DND-41 (cell line): ENCODE measurements at regions not wholly inside any gene's neighbourhood (a gene's known extent, or its start where the extent isn't known, plus 50 kb on each side); places are given as distances from the start of the nearest gene placed in this dataset.

Experiments used
- ATAC-seq: fragments of 200-7000 bp; cut with Tn5 transposase; 3 replicates; pipeline ENCODE4 v1.9.1; 2021; ENCODE audit warnings: low read depth; ENCODE audit not compliant: insufficient read depth
- DNase-seq: peaks from one replicate; pipeline ENCODE4 v3.0.0-alpha.2; 2020
- H2AFZ ChIP-seq: 2 replicates; pipeline ENCODE4 v1.6.0; 2012; ENCODE audit warnings: low read depth, low read length
- H3K27ac ChIP-seq: 2 replicates; pipeline ENCODE4 v1.5.1; 2012; ENCODE audit warnings: low read length, inconsistent platforms
- H3K27me3 ChIP-seq: fragments of 200-600 bp; sonication (generic); 2 replicates; pipeline ENCODE4 v1.6.0; 2012; ENCODE audit warnings: low read length, mild to moderate bottlenecking, inconsistent platforms; ENCODE audit not compliant: insufficient read depth, poor library complexity
- H3K36me3 ChIP-seq: 2 replicates; pipeline ENCODE4 v1.5.1; 2012; ENCODE audit warnings: low read length, inconsistent platforms; ENCODE audit not compliant: insufficient read depth
- H3K4me1 ChIP-seq: 2 replicates; pipeline ENCODE4 v1.5.1; 2012; ENCODE audit warnings: mild to moderate bottlenecking, low read length; ENCODE audit not compliant: insufficient read depth
- H3K4me2 ChIP-seq: 2 replicates; pipeline ENCODE4 v1.6.0; 2012; ENCODE audit warnings: mild to moderate bottlenecking, moderate library complexity, low read length, inconsistent platforms; ENCODE audit not compliant: insufficient read depth
- H3K4me3 ChIP-seq, 2 experiments: fragments of 200-600 bp in 1 of 2; shearing (Covaris generic) in 1 of 2; 2 replicates each; pipeline ENCODE4 v1.5.1; 2012 to 2016; ENCODE audit warnings: inconsistent platforms in 2 of 2, low read length in 2 of 2, mild to moderate bottlenecking in 2 of 2, low read depth in 1 of 2, moderate library complexity in 1 of 2
- H3K79me2 ChIP-seq: 2 replicates; pipeline ENCODE4 v1.6.0; 2012; ENCODE audit warnings: low read length, inconsistent platforms; ENCODE audit not compliant: insufficient read depth
- H3K9ac ChIP-seq: 2 replicates; pipeline ENCODE4 v1.6.0; 2012; ENCODE audit warnings: low read depth, mild to moderate bottlenecking, inconsistent platforms, low read length, moderate library complexity
- H3K9me3 ChIP-seq: 2 replicates; pipeline ENCODE4 v1.5.1; 2012; ENCODE audit warnings: low read length, moderate library complexity, mild to moderate bottlenecking, inconsistent platforms; ENCODE audit not compliant: insufficient read depth, severe bottlenecking
- H4K20me1 ChIP-seq: 2 replicates; pipeline ENCODE4 v1.6.0; 2012; ENCODE audit warnings: low read length; ENCODE audit not compliant: insufficient read depth
- CTCF ChIP-seq: IDR thresholded peaks from 2 replicates; pipeline ENCODE4 v1.5.1; 2012; ENCODE audit warnings: borderline replicate concordance, low read length, moderate library complexity, mild to moderate bottlenecking; ENCODE audit not compliant: poor library complexity, severe bottlenecking; ENCODE audit errors: extremely low read depth
- EZH2 ChIP-seq: IDR thresholded peaks from 3 replicates; pipeline ENCODE4 v1.6.1; 2012; ENCODE audit warnings: borderline replicate concordance, low read depth, mild to moderate bottlenecking, moderate library complexity, low read length, inconsistent platforms; ENCODE audit not compliant: severe bottlenecking

GRCh38 chr9:86662890-86663468 lies 284.3 kb downstream of the GAS1 start:
- no peaks in the 10 kb centered on the region for H3K79me2 ChIP-seq
- no peak overlapping the region for H3K27ac ChIP-seq
- TF ChIP-seq CTCF (no peak), EZH2 (no peak)
- H3K27me3 ChIP-seq: no peaks in the 10 kb centered on the region
- no peak overlapping the region for H2AFZ ChIP-seq
- H3K9me3 ChIP-seq: no peaks in the 10 kb centered on the region
- H3K36me3 ChIP-seq: no peaks in the 10 kb centered on the region
- no peak overlapping the region for H3K9ac ChIP-seq
- DNase-seq: no peak
- no peak for ATAC-seq
- no peak overlapping the region for H3K4me2 ChIP-seq
- H4K20me1 ChIP-seq: no peaks in the 10 kb centered on the region
- no peak overlapping the region for H3K4me3 ChIP-seq
- peaks cover 8% of the 10 kb centered on the region; the same call in 1 of the 2 replicates for H3K4me1 ChIP-seq

- H3K36me3 ChIP-seq: no peaks in the 10 kb centered on the region
- H2AFZ ChIP-seq: no peak overlapping the region
- DNase-seq (peak; percentile 76), ATAC-seq (peak; percentile 87)
- TF ChIP-seq CTCF (no peak), EZH2 (no peak)
- peaks cover 8% of the 10 kb centered on the region; the same call in 1 of the 2 replicates for H3K4me1 ChIP-seq
- no peak overlapping the region for H3K9ac ChIP-seq
- no peaks in the 10 kb centered on the region for H3K9me3 ChIP-seq
- no peaks in the 10 kb centered on the region for H3K27me3 ChIP-seq
- no peak overlapping the region for H3K4me3 ChIP-seq
- no peaks in the 10 kb centered on the region for H3K79me2 ChIP-seq
- no peaks in the 10 kb centered on the region for H4K20me1 ChIP-seq
- no peak overlapping the region for H3K27ac ChIP-seq
- H3K4me2 ChIP-seq: no peak overlapping the region
Observed at GRCh38 chr9:86660146-86660943, 287.0 kb downstream of the GAS1 start.

GRCh38 chr9:86659413-86660046 lies 287.8 kb downstream of the GAS1 start:
- peak; percentile 47 for DNase-seq
- TF ChIP-seq EZH2 (no peak), CTCF (no peak)
- peak; percentile 78 for ATAC-seq
- Histone ChIP-seq H3K4me3 (no peak overlapping the region), H3K4me2 (no peak overlapping the region), H3K9me3 (no peaks in the 10 kb centered on the region), H2AFZ (no peak overlapping the region), H3K79me2 (no peaks in the 10 kb centered on the region), H3K27ac (no peak overlapping the region), H3K36me3 (no peaks in the 10 kb centered on the region), H4K20me1 (no peaks in the 10 kb centered on the region), H3K9ac (no peak overlapping the region), H3K4me1 (peaks cover 8% of the 10 kb centered on the region; the same call in 1 of the 2 replicates), H3K27me3 (no peaks in the 10 kb centered on the region)
